Right renal pelvis (tissue), 4 donors: ENCODE measurements at regions not wholly inside any gene's neighbourhood (a gene's known extent, or its start where the extent isn't known, plus 50 kb on each side); places are given as distances from the start of the nearest gene placed in this dataset.
"Not testable (repeated sequence)": the region's sequence is repeated elsewhere in the genome, so short reads cannot be mapped to it uniquely, and the experiment has no call there.

Experiments used
- DNase-seq, 4 donors: peaks; one replicate each; pipeline ENCODE4 v3.0.0-alpha.2; 2013; ENCODE audit warnings: low read depth in 4 of 4, low spot score in 3 of 4, missing footprints in 1 of 4

DNA sequence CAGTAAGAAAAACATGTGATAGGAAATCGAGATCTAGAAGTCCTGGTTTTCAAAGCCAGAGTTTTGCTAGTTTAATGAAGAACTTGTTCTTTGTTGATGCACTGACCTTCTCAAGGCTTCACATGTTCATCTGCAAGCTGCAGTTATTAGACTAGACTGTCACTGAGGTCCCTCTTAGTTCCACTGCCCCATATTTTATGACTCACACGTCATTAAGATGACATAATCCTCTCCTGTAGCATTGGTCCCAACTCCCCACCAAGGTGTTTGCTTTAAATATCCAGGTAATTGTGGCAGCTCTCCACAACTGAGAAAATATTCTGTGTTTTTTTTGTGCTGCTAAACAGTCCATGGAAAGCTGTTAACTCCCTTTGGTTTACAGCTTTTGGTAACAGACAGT lies 149.7 kb downstream of the MREG start:
- DNase-seq = no peak

DNA sequence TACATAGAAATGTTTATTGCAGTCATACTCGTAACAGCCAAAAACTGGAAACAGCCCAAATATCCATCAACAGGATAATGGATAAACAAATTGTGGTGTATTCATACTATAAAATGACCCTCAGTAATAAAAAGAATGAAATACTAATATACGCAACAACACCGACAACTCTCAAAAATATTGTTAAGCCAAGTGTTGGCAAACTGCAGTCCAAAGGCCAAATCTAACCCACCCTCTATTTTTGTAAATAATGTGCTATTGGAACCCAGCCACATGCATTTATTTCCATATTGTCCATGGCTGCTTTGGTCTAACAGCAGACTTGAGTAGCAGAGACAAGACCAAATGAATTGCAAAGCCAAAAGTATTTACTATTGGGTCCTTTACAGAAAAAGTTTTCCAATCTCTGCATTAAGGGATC lies 151.0 kb downstream of the MREG start:
- peak in 1 of 4 donors; percentile 41 for DNase-seq

DNA sequence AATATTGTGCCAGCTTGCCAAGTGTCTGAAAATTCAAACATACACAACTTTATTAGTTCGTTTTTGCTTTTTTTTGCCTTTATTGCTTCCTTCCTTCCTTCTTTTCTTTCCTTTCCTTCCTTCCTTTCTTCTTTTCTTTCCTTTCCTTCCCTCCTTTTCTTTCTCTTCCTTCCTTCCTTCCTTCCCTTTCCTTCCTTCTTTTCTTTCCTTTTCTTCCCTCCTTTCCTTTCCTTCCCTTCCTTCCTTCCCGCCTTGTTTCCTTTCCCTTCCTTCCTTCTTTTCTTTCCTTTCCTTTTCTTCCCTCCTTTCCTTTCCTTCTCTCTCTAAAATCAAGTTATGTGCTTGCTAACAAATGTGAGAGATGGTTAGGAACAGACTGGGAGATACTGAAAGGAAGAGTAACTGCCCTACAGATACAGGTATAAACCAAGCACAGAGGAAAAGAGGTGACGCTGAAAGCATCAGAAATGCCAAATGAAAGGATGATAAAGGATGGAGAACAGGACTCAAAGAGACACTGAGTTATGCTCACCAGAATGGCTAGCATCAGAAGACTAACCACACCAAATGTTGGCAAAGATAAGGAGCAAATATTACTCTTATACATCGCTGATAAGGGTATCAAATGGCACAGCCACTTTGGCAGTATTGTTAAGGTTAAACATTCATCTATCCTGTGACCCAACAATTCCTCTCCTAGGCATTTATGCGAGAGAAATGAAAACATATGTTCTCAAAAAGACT lies 151.6 kb downstream of the MREG start:
- no peak for DNase-seq

DNA sequence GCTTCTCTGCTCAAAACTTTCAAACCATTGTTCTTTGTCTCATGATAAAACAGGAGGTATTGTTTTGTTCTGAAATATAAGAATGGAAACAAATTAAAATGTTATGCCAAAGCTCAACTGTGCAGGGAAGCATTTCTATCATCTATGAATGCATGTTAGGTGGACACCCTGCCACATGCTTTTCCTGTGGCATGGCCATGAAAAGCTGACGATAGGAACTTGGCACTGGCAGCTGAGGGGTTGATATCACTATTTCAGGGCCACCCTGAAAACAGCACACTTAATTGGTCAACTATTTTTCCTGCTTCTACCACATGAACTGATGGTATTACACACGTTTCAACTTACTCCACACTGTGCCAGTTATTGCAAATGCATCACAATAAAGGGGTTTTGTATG lies 157.3 kb downstream of the MREG start:
- no peak for DNase-seq

DNA sequence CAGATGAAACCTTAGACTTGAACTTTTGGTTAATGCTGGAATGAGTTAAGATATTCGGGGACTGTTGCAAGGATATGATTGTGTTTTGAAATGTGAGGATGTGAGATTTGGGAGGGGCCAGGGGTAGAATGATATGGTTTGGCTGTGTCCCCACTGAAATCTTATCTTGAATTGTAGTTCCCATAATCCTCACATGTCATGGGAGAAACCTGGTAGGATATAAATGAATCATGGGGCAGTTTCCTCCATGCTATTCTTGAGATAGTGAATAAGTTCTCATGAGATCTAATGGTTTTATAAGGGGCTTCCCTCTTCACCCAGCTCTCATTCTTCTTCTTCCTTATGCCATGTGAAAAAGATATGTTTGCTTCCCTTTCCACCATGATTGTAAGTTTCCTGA lies 158.0 kb downstream of the MREG start:
- not testable (repeated sequence) for DNase-seq

DNA sequence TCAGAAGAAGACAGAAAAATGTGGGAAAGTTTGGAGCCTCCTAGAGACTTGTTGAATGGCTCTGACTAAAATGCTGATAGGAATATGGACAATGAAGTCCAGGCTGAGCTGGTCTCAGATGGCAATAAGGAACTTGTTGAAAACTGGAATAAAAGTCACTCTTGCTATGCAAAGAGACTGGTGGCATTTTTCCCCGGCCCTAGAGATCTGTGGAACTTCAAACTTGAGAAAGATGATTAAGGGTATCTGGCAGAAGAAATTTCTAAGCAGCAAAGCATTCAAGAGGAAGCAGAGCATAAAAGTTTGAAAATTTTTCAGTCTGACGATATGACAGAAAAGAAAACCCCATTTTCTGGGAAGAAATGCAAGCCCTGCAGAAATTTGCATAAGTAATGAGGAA lies 159.3 kb downstream of the MREG start:
- DNase-seq = no peak

DNA sequence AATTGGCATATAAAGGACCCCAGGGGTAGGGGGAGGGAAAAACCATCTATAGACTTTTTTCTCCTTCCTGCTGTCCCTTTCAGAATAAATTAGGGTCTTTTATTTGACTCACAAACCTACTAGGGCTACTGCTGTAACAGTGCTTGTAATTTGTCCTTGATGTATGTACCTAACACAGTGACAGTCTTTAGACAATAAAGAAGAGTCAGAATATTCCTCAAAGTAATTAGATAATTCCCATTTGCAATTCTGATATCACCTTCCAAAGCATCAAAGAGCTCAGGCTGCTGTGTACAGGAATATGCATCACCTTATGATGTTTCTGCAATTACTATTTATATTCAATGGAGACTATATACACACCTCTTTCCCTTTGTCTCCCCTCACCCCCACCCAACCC lies 161.7 kb downstream of the MREG start:
- no peak for DNase-seq

DNA sequence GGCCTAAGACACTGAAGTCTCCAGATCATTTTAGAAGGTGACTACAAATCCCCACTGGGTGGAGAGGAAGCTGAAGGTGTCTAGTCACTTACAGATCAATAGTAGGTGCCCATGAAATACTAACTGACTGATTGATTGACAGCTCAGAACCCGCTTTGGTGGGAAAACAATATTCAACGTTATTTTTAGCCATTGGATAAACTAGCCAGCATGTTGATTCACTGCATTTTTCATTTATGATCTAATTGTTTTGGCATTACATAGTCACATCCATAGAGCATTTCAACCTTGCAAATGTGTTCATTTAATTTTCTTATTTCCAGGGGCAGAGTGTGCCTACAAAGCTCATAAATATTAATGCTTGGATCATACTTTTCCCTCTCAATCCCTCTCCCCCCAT lies 162.3 kb downstream of the MREG start:
- DNase-seq = no peak

DNA sequence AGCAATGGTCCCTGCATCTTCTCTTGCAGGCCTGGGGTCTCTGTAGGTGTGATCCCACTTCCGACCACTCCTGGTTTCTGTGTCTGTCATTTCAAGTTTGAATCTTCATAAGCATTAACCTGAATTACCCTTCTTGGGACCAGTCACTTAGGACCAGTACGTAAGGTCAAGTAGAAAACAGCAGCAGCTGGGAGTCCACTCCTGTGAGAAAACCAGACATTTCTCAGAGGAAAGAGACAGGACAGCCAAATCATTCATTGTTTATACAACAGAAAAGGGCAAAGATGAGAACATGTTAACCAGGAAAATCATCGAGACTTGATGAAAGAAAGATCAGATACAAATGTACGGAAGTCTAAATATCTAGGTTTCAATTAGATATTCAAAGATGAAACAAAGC lies 163.0 kb downstream of the MREG start:
- no peak for DNase-seq

DNA sequence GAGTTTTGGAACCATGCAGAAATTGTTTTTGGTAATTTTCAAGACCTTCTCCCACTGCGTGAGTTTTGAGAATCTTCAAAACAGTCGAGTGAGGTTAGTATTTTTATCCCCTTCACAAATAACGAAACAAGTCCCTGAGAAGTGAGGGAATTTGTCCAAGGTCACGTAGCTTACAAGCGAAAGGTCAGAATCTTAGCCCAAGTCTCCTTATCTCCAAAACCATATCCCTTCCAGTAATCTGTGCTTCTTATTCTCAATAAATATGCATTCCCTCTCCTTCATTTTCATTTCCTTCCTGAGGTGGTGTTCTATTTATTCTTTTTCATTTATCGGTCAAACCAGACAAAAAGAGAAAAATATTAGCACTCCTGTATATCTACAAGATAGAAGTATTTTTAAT lies 163.6 kb downstream of the MREG start:
- no peak for DNase-seq

DNA sequence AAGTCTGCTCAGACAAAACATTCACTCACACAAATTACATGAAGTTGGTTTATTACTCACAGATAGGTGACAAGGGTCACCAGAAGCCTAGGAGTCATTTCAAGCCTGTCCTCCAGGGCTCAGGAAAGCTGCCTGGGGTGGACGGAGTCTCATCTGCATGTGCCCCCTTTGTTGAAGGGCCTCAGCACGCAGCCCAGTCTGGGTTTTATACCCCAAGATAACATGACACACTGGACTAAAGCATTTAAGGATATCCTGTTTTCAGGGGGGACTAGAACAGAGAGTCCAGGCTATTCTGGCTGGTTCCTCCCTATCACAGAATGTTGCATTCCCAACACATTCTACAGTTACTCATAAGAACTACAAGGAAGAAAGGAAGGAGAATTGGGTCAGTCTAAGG lies 164.7 kb downstream of the MREG start:
- no peak for DNase-seq

DNA sequence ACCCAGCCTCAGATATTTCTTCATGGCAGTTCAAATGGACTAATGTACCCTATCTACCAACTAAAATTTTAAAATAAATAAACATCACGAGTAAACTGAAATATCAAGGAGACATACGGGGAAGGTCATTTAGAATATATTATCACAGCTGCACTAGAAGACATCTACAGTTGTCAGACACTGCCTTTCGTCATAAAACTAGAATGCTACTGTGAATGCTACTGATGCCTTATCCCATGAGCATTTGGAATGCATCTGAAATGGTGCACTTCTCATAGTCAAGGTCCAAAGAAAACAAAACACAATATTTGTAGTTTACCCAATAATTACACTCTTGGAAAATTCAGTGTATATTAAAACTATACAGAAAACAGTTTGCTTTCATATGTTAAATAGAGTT lies 165.2 kb downstream of the MREG start:
- DNase-seq = no peak

DNA sequence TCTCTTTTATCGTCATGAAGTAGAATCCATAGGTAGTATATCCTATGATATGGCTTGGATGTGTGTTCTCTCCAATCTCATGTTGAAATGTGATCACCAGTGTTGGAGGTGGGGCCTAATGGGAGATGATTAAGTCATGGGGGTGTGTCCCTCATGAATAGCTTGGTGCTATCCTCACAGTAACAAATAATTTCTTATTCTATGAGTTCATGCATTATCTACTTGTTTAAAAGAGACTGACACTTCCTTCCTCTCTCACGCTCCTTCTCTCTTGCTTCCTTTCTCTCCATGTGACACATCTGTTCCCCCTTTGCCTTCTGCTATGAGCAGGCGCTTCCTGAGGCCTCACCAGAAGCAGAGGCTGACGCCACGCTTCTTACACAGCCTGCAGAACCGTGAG lies 165.6 kb downstream of the MREG start:
- DNase-seq = no peak

DNA sequence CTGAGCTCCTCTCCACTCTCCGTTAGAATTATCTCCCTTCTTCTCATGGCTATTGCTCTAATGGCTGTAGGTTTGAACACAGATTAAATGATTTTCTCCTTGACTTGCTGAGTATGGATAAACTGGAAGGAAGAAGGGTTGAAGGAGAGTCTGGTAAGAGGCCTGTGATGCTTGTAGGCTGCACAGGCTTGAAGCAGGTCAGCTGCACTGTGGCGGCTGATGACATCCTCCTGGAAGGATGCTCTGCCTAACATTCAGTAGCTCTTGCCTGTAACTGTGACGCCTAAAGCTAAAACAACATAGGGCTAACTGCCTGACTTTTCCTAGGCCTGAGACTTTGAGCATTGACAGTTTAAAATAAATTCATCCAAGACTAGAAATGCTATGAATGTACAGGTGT lies 166.3 kb downstream of the MREG start:
- DNase-seq = no peak

DNA sequence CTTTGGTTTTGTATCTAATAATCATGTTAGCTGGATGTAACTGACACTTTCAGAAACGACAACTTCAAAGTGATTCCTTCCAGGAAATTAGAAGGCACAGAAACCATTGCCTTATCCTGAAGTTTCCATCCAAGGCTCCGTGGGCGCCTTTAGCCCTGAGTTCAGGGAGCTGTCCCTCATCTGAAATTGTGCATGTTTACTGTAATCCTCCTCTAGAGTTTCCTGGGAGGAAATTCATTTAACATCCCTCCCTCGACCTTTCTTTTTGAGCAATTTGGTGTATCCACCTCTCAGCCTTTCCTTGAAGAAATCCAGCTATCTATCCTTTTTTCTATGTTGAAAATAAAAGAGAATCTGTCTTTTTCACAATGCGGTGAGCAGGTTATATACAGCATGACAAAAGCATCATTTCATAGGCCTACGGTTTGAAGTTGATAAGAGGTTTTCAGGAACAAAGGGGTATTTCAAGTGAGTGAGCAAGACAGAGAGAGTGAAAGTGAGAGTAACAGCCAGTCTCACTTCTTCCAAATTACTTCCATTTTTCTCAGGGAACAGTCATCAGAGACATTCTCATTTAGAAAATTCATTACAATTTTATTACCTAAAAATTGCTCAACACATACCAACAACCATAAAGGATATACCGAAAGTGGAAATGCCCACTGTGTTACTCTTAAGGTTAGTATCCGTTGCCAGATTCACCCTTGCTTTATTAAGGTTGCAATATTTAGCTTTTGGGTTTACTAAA lies 167.3 kb downstream of the MREG start:
- no peak for DNase-seq

DNA sequence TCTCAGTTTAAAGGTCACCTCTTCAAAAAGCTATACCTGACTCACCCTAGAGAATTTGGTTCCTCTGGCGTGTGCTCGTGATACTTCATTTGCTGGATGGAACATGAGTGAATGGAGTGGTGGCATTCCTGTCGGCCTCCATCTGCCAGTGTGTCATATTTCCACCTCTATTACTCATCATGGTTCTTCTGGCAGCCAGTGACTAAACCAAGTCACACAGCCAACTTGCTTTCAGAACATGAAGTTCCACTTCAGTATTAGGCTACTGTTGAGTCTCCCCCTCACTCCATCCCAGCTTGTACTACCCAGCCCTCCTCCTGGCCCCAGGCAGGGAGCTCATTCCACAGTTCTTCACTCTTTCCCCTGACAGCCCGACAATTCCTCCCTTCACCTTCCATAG lies 169.8 kb downstream of the MREG start:
- no peak for DNase-seq

DNA sequence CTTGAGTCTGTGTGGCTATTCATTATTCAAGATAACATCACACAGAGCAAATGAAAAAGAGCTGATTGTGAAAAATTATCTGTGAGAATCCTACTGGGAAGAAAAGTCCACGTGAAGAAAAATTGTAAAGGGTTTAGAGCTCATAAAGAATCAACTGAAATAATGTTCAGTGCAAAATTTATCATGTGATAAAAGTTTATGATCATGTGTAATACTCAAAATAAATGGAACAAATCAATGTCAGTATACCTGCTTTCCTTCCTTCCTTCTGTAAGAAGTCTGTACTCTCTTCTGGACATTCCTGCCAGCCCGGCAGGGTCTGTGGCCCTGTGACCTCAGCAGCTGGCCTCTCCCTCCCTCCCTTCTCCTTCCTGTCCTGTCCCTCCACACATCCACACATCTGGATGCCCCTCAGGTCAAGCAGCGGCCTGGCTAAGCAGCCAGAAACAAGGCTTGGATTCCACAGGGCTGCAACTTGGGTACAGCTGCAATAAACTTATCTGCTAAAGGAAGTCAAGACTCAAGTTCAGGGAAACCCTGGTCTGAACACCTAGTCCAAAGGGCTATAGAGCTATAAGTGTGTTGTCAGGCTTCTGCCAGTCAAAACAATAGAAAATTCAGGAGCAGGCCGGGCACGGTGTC lies 172.1 kb downstream of the MREG start:
- no peak for DNase-seq

DNA sequence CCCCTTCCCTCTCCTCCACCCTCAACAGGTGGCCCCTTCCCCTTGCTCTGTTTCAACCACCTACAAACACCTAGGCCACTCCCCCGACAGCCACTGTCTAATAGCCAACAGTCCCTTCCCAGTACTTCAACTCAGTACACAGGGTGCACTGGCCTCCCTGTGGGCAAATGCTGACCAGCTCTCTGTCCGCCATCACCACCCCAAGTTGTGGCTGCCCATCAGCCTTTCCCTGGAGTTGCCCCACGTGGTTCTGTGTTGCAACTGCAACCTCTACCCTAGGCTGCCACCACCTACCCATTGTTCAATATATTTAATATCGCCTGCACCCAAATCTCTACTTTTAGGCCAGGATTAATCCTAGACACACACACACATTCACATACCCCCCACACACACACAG lies 173.5 kb downstream of the MREG start:
- DNase-seq = no peak

DNA sequence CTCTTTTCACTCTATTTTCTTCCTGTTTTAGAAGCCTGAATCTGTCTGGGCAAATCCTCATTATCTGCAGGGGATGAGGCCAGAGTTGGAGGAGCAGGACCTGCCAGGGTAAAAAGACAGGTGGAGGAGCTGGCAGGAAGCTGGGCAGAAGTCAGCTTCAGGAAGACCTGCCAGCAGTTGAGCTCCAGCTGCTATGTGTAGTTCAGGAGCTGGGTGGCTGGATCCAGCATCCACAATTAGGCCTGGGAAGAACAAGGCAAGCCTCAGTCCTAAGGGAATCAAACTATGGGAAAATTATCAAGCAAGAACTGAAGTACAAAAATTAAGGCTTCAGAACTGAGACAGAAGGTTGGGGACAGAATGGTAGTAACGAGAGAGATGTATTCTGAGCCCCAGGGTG lies 174.0 kb downstream of the MREG start:
- no peak for DNase-seq

DNA sequence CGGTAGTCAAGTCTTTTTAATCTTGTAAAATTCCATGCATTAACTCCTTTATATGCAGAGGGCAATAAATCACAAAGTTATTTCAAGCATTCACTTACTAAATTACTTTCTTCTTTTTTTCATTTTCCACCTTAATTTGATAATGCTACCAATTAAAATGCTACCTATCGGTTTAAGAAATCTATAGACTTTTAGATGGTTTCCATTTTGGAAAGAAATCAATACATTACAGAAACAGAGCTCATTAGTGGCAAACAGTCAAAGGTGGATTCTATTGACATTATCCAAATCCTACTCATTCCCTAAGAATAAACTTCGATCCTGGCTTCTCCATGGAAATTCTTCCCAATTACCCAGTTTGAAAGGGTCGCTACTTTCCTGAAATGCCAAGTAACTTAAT lies 176.5 kb downstream of the MREG start:
- no peak for DNase-seq

DNA sequence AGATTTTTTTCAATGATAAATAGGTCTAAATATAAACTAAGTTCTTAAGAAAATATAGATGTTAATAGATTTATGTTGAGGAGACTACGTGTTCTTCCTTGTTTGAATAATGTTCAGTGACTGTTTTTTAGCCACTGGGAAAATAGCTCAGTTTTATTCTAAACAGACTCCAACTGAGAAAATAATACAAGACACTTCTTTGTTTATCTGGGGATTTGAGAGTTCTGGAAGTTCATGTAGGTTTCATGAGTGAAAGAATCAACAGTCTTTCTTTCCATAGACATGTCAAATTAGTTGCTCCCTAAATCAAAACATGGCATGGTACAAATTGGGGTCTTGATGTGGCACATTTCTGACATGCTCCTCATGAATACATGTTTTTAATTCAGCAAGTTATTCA lies 177.7 kb downstream of the MREG start:
- DNase-seq = no peak

DNA sequence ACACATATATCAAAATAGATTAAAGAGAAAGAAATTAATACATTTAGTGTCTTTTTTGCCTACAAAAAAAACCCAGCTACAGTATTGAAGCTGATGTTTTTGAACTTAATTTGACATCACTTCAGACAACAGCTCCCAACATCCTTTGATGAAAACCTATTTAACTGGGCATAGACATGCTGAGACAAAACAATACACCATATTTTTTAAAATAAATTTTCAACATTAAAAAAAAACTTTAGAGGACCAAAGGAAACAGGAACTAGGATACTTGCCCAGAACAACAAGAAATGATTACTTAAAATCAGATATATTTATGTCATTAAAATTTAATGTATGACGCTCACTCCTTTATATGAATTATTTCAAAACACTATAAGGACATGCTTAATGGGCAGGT lies 178.1 kb downstream of the MREG start:
- no peak for DNase-seq
